Ishikawa (cell line): ENCODE measurements at regions not wholly inside any gene's neighbourhood (a gene's known extent, or its start where the extent isn't known, plus 50 kb on each side); places are given as distances from the start of the nearest gene placed in this dataset.

Experiments used
- CEBPB ChIP-seq: IDR thresholded peaks from 2 replicates; pipeline ENCODE4 v1.6.1; 2012
- FOXM1 ChIP-seq: IDR thresholded peaks from 2 replicates; pipeline ENCODE4 v1.6.1; 2012; ENCODE audit warnings: low read depth, borderline replicate concordance
- RAD21 ChIP-seq: IDR thresholded peaks from 2 replicates; pipeline ENCODE4 v1.6.1; 2012; ENCODE audit warnings: low read depth
- TF ChIP-seq, protein P1 (sequence below): IDR thresholded peaks from 2 replicates; pipeline ENCODE4 v1.6.1; 2012

- TF ChIP-seq, protein P1, sequence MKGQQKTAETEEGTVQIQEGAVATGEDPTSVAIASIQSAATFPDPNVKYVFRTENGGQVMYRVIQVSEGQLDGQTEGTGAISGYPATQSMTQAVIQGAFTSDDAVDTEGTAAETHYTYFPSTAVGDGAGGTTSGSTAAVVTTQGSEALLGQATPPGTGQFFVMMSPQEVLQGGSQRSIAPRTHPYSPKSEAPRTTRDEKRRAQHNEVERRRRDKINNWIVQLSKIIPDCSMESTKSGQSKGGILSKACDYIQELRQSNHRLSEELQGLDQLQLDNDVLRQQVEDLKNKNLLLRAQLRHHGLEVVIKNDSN, result no peak
- TF ChIP-seq FOXM1 (no peak), CEBPB (no peak), RAD21 (no peak)
These were observed 688.5 kb downstream of the RAPGEF2 start for GRCh38 chr4:159791334-159791733.
